SKM-1 (cell line): ENCODE measurements at regions not wholly inside any gene's neighbourhood (a gene's known extent, or its start where the extent isn't known, plus 50 kb on each side); places are given as distances from the start of the nearest gene placed in this dataset.

ENCODE experiments used
- DNase-seq: peaks from one replicate; lab custom pipeline; 2025; ENCODE audit not compliant: unreplicated experiment; lab: John Stamatoyannopoulos, UW

GRCh38 chr14:54172114-54172513 lies 215.5 kb upstream of the BMP4 start:
- DNase-seq, result no peak

GRCh38 chr14:54172562-54172961 lies 215.9 kb upstream of the BMP4 start:
- DNase-seq, result no peak

GRCh38 chr14:54173802-54174201 lies 217.2 kb upstream of the BMP4 start:
- no peak for DNase-seq

- DNase-seq, result no peak
Observed at GRCh38 chr14:54174457-54174856, 217.8 kb upstream of the BMP4 start.

GRCh38 chr14:54175298-54175942 lies 218.8 kb upstream of the BMP4 start:
- no peak for DNase-seq

- DNase-seq, result no peak
Observed at GRCh38 chr14:54177019-54177418, 219.8 kb upstream of the CDKN3 start.

- no peak for DNase-seq
Observed at GRCh38 chr14:54177641-54178621, 218.9 kb upstream of the CDKN3 start.

GRCh38 chr14:54182419-54183045 lies 214.3 kb upstream of the CDKN3 start:
- DNase-seq, result no peak

- no peak for DNase-seq
Observed at GRCh38 chr14:54186821-54187763, 209.7 kb upstream of the CDKN3 start.

- DNase-seq, result no peak
Observed at GRCh38 chr14:54188064-54188666, 208.6 kb upstream of the CDKN3 start.

- no peak for DNase-seq
Observed at GRCh38 chr14:54189333-54189732, 207.5 kb upstream of the CDKN3 start.

GRCh38 chr14:54189748-54190354 lies 207.0 kb upstream of the CDKN3 start:
- no peak for DNase-seq

GRCh38 chr14:54191846-54192245 lies 205.0 kb upstream of the CDKN3 start:
- no peak for DNase-seq

GRCh38 chr14:54192610-54193009 lies 204.2 kb upstream of the CDKN3 start:
- no peak for DNase-seq

- no peak for DNase-seq
Observed at GRCh38 chr14:54193871-54194270, 202.9 kb upstream of the CDKN3 start.

GRCh38 chr14:54194501-54194900 lies 202.3 kb upstream of the CDKN3 start:
- DNase-seq, result no peak

GRCh38 chr14:54197369-54197768 lies 199.4 kb upstream of the CDKN3 start:
- DNase-seq, result no peak

GRCh38 chr14:54200726-54201125 lies 196.1 kb upstream of the CDKN3 start:
- no peak for DNase-seq

GRCh38 chr14:54202288-54202687 lies 194.5 kb upstream of the CDKN3 start:
- DNase-seq, result no peak

GRCh38 chr14:54206516-54206915 lies 190.3 kb upstream of the CDKN3 start:
- no peak for DNase-seq
